Upper lobe of left lung (tissue), 6 donors: ENCODE measurements at regions not wholly inside any gene's neighbourhood (a gene's known extent, or its start where the extent isn't known, plus 50 kb on each side); places are given as distances from the start of the nearest gene placed in this dataset.

Experiments used
- ATAC-seq, 2 donors: fragments of 200-7000 bp; cut with Tn5 transposase; one replicate each; pipeline ENCODE4 v1.9.1; 2022; ENCODE audit warnings: mild to moderate bottlenecking in 2 of 2, moderate library complexity in 2 of 2; ENCODE audit not compliant: low FRiP score in 2 of 2
- DNase-seq, 2 donors: peaks; one replicate each; pipeline ENCODE4 v3.0.0-alpha.2; 2019 to 2020
- H3K27ac ChIP-seq, 4 donors: fragments of 200-600 bp; sonication (generic); one replicate each; pipeline ENCODE4 v1.5.1; 2016 to 2019
- H3K27me3 ChIP-seq, 4 donors: fragments of 200-600 bp; sonication (generic); one replicate each; pipeline ENCODE4 v1.5.1; 2017 to 2019
- H3K36me3 ChIP-seq, 4 donors: fragments of 200-600 bp; sonication (generic); one replicate each; pipeline ENCODE4 v1.5.1; 2016 to 2019
- H3K4me1 ChIP-seq, 4 donors: fragments of 200-600 bp; sonication (generic); one replicate each; pipeline ENCODE4 v1.5.1; 2018 to 2019
- H3K4me3 ChIP-seq, 4 donors: fragments of 200-600 bp; sonication (generic); one replicate each; pipeline ENCODE4 v1.5.1; 2017 to 2019; ENCODE audit warnings: mild to moderate bottlenecking in 2 of 4, moderate library complexity in 1 of 4
- H3K9me3 ChIP-seq, 4 donors: fragments of 200-600 bp; sonication (generic); one replicate each; pipeline ENCODE4 v1.5.1; 2018 to 2019
- CTCF ChIP-seq, 6 experiments: fragments of 450-650 bp in 4 of 6; fragments of 200-600 bp in 2 of 6; sonication (generic) in 2 of 6; IDR thresholded peaks; one replicate each; pipeline ENCODE4 v1.5.1; 2016 to 2019; ENCODE audit warnings: antibody characterized with exemption in 6 of 6
- EP300 ChIP-seq, 4 donors: sonication (generic); formaldehyde crosslinking; IDR thresholded peaks; one replicate each; pipeline ENCODE4 v1.5.1; 2017; ENCODE audit warnings: antibody characterized with exemption in 4 of 4, control low read depth in 2 of 4
- POLR2A ChIP-seq, 4 donors: fragments of 450-650 bp; IDR thresholded peaks; one replicate each; pipeline ENCODE4 v1.5.1; 2016 to 2017; ENCODE audit warnings: antibody characterized with exemption in 4 of 4, mild to moderate bottlenecking in 2 of 4
- POLR2AphosphoS5 ChIP-seq, 2 donors: sonication (generic); formaldehyde crosslinking; IDR thresholded peaks; one replicate each; pipeline ENCODE4 v1.5.1; 2017; ENCODE audit warnings: antibody characterized with exemption in 2 of 2
- WGBS, 2 donors: methylation state at CpG; one replicate each; pipeline ENCODE4 v1.1.5; 2017 to 2018; 5-methylcytosine and 5-hydroxymethylcytosine counted together
- donor health status: DM: no; HTN: no; CAD: no; lungs with moderate emphysema.
- donor health status: DM: no; HTN: yes; CAD: no; lungs with severe emphysema.

GRCh38 chr5:75002271-75002670 is 50.1 kb downstream of the GCNT4 start:
- Histone ChIP-seq H3K36me3 (no peaks in the 10 kb centered on the region), H3K27me3 (no peaks in the 10 kb centered on the region), H3K9me3 (peaks cover 0 to 17% (median 1%) of the 10 kb centered on the region in 4 donors), H3K4me1 (no peaks in the 10 kb centered on the region), H3K27ac (no peak overlapping the region), H3K4me3 (no peak overlapping the region)
- TF ChIP-seq POLR2AphosphoS5 (IDR thresholded peaks at IDR 0.05) (no peak), EP300 (IDR thresholded peaks at IDR 0.05) (no peak), POLR2A (IDR thresholded peaks at IDR 0.05) (no peak), CTCF (IDR thresholded peaks at IDR 0.05) (no peak)
- WGBS, 2 donors = 92 to 94% methylated on average over 4 of the region's 4 CpGs
- DNase-seq (no peak), ATAC-seq (no peak)

- DNase-seq = no peak
- WGBS, 2 donors = 85 to 97% methylated on average over 1 of the region's 1 CpG
- no peaks in the 10 kb centered on the region for H3K27me3 ChIP-seq
Measured at GRCh38 chr5:74995926-74996325, 56.4 kb downstream of the GCNT4 start.

DNA sequence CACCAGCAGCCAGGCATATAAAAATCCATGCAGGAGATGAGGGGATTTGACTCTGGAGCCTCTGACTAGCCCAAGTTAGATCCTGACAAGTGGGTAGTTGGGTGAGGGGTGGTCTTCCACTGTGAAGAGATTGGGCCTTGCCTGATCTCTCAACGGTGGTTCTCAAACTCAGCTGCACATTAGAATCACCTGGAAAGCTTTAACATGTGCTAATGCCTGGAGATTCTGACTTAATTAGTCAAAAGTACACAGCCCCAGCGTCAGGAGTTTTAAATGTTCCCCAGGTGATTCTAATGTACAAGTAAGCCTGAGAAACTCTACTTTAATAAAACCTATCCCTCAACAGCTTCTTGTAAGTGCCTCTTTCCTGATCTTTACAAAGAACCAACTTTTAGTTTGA is 57.5 kb downstream of the GCNT4 start:
- Histone ChIP-seq H3K27me3 (no peaks in the 10 kb centered on the region), H3K27ac (no peak overlapping the region), H3K36me3 (no peaks in the 10 kb centered on the region), H3K9me3 (no peaks in the 10 kb centered on the region), H3K4me3 (no peak overlapping the region), H3K4me1 (no peaks in the 10 kb centered on the region)
- 71 to 87% methylated on average over 2 of the region's 2 CpGs for WGBS, 2 donors
- TF ChIP-seq POLR2A (IDR thresholded peaks at IDR 0.05) (no peak), POLR2AphosphoS5 (IDR thresholded peaks at IDR 0.05) (no peak), CTCF (IDR thresholded peaks at IDR 0.05) (no peak), EP300 (IDR thresholded peaks at IDR 0.05) (no peak)
- ATAC-seq (no peak), DNase-seq (no peak)

More at GRCh38 chr5:74995926-74996325, 56.4 kb downstream of the GCNT4 start:
- H3K36me3 ChIP-seq = no peaks in the 10 kb centered on the region
- H3K9me3 ChIP-seq = no peaks in the 10 kb centered on the region
- H3K4me3 ChIP-seq = no peak overlapping the region
- no peak overlapping the region for H3K27ac ChIP-seq
- no peaks in the 10 kb centered on the region for H3K4me1 ChIP-seq
- ATAC-seq = no peak
- TF ChIP-seq POLR2AphosphoS5 (IDR thresholded peaks at IDR 0.05) = no peak
- no peak for TF ChIP-seq POLR2A (IDR thresholded peaks at IDR 0.05)
- no peak for TF ChIP-seq EP300 (IDR thresholded peaks at IDR 0.05)
- no peak for TF ChIP-seq CTCF (IDR thresholded peaks at IDR 0.05)

DNA sequence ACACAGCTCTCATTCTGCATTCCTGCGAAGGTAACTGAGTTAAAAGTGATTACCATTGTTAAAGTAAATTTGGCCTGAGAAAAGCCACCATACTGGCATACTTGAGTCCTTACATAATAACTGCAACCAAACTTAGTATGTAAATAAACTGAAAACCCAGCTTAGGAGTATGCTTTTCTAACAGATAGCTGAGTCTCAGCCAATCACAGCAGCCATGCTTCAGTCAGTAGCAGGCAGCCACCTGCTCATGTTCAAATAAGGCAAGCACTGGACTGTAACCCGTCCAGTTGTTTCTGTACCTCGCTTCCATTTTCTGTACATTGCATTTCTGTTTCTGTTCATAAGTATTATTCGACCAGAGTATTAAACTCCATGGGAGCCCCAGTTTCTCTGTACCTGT is 58.6 kb downstream of the GCNT4 start:
- no peak for ATAC-seq
- Histone ChIP-seq H3K4me1 (no peaks in the 10 kb centered on the region), H3K27ac (no peak overlapping the region), H3K27me3 (no peaks in the 10 kb centered on the region), H3K36me3 (no peaks in the 10 kb centered on the region), H3K4me3 (no peak overlapping the region), H3K9me3 (no peaks in the 10 kb centered on the region)
- WGBS, 2 donors = 69 to 74% methylated on average over 4 of the region's 4 CpGs
- no peak for DNase-seq
- no peak for TF ChIP-seq POLR2A (IDR thresholded peaks at IDR 0.05)
- TF ChIP-seq EP300 (IDR thresholded peaks at IDR 0.05) = no peak

GRCh38 chr5:74992791-74993190 is 59.6 kb downstream of the GCNT4 start:
- 79 to 85% methylated on average over 4 of the region's 4 CpGs for WGBS, 2 donors
- Histone ChIP-seq H3K9me3 (no peaks in the 10 kb centered on the region), H3K4me3 (no peak overlapping the region), H3K27ac (no peak overlapping the region), H3K4me1 (no peaks in the 10 kb centered on the region), H3K27me3 (no peaks in the 10 kb centered on the region), H3K36me3 (no peaks in the 10 kb centered on the region)
- no peak for DNase-seq
- TF ChIP-seq EP300 (IDR thresholded peaks at IDR 0.05) (no peak), CTCF (IDR thresholded peaks at IDR 0.05) (no peak), POLR2A (IDR thresholded peaks at IDR 0.05) (no peak), POLR2AphosphoS5 (IDR thresholded peaks at IDR 0.05) (no peak)
- no peak for ATAC-seq
